Endodermal cell (in vitro differentiated cells): ENCODE measurements at regions not wholly inside any gene's neighbourhood (a gene's known extent, or its start where the extent isn't known, plus 50 kb on each side); places are given as distances from the start of the nearest gene placed in this dataset.

ENCODE experiments used
- DNase-seq: peaks from one replicate; pipeline ENCODE4 v3.0.0-alpha.2; 2017
- H3K27ac ChIP-seq: 2 replicates; pipeline ENCODE4 v1.5.1; 2013; ENCODE audit warnings: mild to moderate bottlenecking, low read depth, low read length, moderate library complexity
- H3K27me3 ChIP-seq: 2 replicates; pipeline ENCODE4 v1.6.1; 2013; ENCODE audit warnings: mild to moderate bottlenecking, low read length, moderate library complexity; ENCODE audit not compliant: insufficient read depth, control insufficient read depth, poor library complexity, severe bottlenecking
- H3K36me3 ChIP-seq: 2 replicates; pipeline ENCODE4 v1.7.0; 2013; ENCODE audit warnings: mild to moderate bottlenecking, low read length, moderate library complexity; ENCODE audit not compliant: control insufficient read depth, insufficient read depth
- H3K4me1 ChIP-seq: one replicate; pipeline ENCODE4 v1.7.0; 2013; ENCODE audit warnings: low read length; ENCODE audit not compliant: control insufficient read depth, insufficient read depth
- H3K4me3 ChIP-seq: 2 replicates; pipeline ENCODE4 v1.5.1; 2013; ENCODE audit warnings: mild to moderate bottlenecking, low read length, moderate library complexity
- H3K9ac ChIP-seq: 2 replicates; pipeline ENCODE4 v1.6.1; 2013; ENCODE audit warnings: mild to moderate bottlenecking, low read length, moderate library complexity; ENCODE audit not compliant: poor library complexity, severe bottlenecking; ENCODE audit errors: extremely low read depth
- H3K9me3 ChIP-seq: 2 replicates; pipeline ENCODE4 v1.6.1; 2013; ENCODE audit warnings: mild to moderate bottlenecking, low read length, moderate library complexity; ENCODE audit not compliant: control insufficient read depth
- H3K27ac Mint-ChIP-seq: 2 replicates; pipeline ENCODE4 v1.8.0; 2020; ENCODE audit warnings: mixed read lengths
- H3K27me3 Mint-ChIP-seq: 2 replicates; pipeline ENCODE4 v1.8.0; 2021; ENCODE audit warnings: mild to moderate bottlenecking, mixed read lengths; ENCODE audit not compliant: insufficient read depth
- H3K36me3 Mint-ChIP-seq: 2 replicates; pipeline ENCODE4 v1.8.0; 2020; ENCODE audit warnings: low read depth, mixed read lengths
- H3K4me1 Mint-ChIP-seq: 2 replicates; pipeline ENCODE4 v1.8.0; 2020; ENCODE audit warnings: mixed read lengths
- H3K4me3 Mint-ChIP-seq: 2 replicates; pipeline ENCODE4 v1.8.0; 2020; ENCODE audit warnings: mild to moderate bottlenecking, moderate library complexity, mixed read lengths
- H3K9me3 Mint-ChIP-seq: 2 replicates; pipeline ENCODE4 v1.8.0; 2020; ENCODE audit warnings: mild to moderate bottlenecking, mixed read lengths
- CTCF ChIP-seq: fragments of 200-600 bp; sonication (generic); conservative IDR thresholded peaks from 2 replicates; pipeline ENCODE4 v1.5.0; 2021; ENCODE audit warnings: antibody characterized with exemption, mild to moderate bottlenecking
- WGBS, 2 experiments: methylation state at CpG; one replicate each; pipeline versions ENCODE4 v1.1.5 to v1.1.7; 2013; ENCODE audit warnings: missing lambda C conversion rate in 2 of 2, mixed read lengths in 1 of 2; ENCODE audit not compliant: insufficient coverage in 1 of 2, insufficient read length in 1 of 2; 5-methylcytosine and 5-hydroxymethylcytosine counted together

GRCh38 chr5:16306812-16307211 is 127.2 kb upstream of the MARCHF11 start:
- Mint-ChIP-seq H3K27me3 (no peaks in the 10 kb centered on the region), H3K9me3 (no peaks in the 10 kb centered on the region), H3K36me3 (no peaks in the 10 kb centered on the region), H3K4me1 (peaks cover 19% of the 10 kb centered on the region), H3K4me3 (no peak overlapping the region), H3K27ac (no peak overlapping the region)
- no peak overlapping the region for H3K9ac ChIP-seq
- DNase-seq: no peak
- no peaks in the 10 kb centered on the region for H3K27me3 ChIP-seq
- no peaks in the 10 kb centered on the region for H3K9me3 ChIP-seq
- no peak overlapping the region for H3K4me3 ChIP-seq
- no peak overlapping the region for H3K27ac ChIP-seq
- no peak for TF ChIP-seq CTCF
- no peaks in the 10 kb centered on the region for H3K36me3 ChIP-seq
- 100% methylated on average over 1 of the region's 1 CpG; no CpG with 5 or more reads in 1 of the 2 experiments for WGBS, 2 experiments
- H3K4me1 ChIP-seq: no peaks in the 10 kb centered on the region

- no peaks in the 10 kb centered on the region for H3K36me3 Mint-ChIP-seq
- peaks cover 8% of the 10 kb centered on the region for H3K4me1 Mint-ChIP-seq
- Histone ChIP-seq H3K4me1 (no peaks in the 10 kb centered on the region), H3K27ac (no peak overlapping the region), H3K4me3 (no peak overlapping the region), H3K9me3 (no peaks in the 10 kb centered on the region), H3K27me3 (no peaks in the 10 kb centered on the region), H3K9ac (no peak overlapping the region), H3K36me3 (no peaks in the 10 kb centered on the region)
- no peak for TF ChIP-seq CTCF
- no peak for DNase-seq
- H3K27ac Mint-ChIP-seq: no peak overlapping the region
- 92 to 94% methylated on average over 4 to 6 of the region's 6 CpGs for WGBS, 2 experiments
- H3K9me3 Mint-ChIP-seq: no peaks in the 10 kb centered on the region
- no peaks in the 10 kb centered on the region for H3K27me3 Mint-ChIP-seq
- H3K4me3 Mint-ChIP-seq: no peak overlapping the region
These were observed 125.3 kb upstream of the MARCHF11 start for GRCh38 chr5:16304846-16305245.

- no peaks in the 10 kb centered on the region for H3K4me1 Mint-ChIP-seq
- no peaks in the 10 kb centered on the region for H3K27me3 ChIP-seq
- peaks cover 33% of the 10 kb centered on the region for H3K9me3 Mint-ChIP-seq
- no peak overlapping the region for H3K4me3 ChIP-seq
- no peak overlapping the region for H3K4me3 Mint-ChIP-seq
- H3K27me3 Mint-ChIP-seq: no peaks in the 10 kb centered on the region
- no peak overlapping the region for H3K27ac Mint-ChIP-seq
- no peak overlapping the region for H3K27ac ChIP-seq
- 82 to 93% methylated on average over 2 to 3 of the region's 3 CpGs for WGBS, 2 experiments
- peaks cover 29% of the 10 kb centered on the region for H3K9me3 ChIP-seq
- H3K4me1 ChIP-seq: no peaks in the 10 kb centered on the region
- peaks cover 7% of the 10 kb centered on the region for H3K36me3 Mint-ChIP-seq
- H3K9ac ChIP-seq: no peak overlapping the region
- H3K36me3 ChIP-seq: no peaks in the 10 kb centered on the region
- DNase-seq: no peak
- TF ChIP-seq CTCF: no peak
These were observed 117.4 kb upstream of the MARCHF11 start for GRCh38 chr5:16296946-16297345.
